HFFc6 (cell line): ENCODE measurements at regions not wholly inside any gene's neighbourhood (a gene's known extent, or its start where the extent isn't known, plus 50 kb on each side); places are given as distances from the start of the nearest gene placed in this dataset.

Experiments used
- DNase-seq: peaks from one replicate; pipeline ENCODE4 v3.0.0-alpha.2; 2018
- H3K27ac Mint-ChIP-seq: 2 replicates; pipeline ENCODE4 v1.8.0; 2020; ENCODE audit warnings: mild to moderate bottlenecking, mixed read lengths
- H3K27me3 Mint-ChIP-seq: 2 replicates; pipeline ENCODE4 v1.8.0; 2021; ENCODE audit warnings: mild to moderate bottlenecking, moderate library complexity, mixed read lengths; ENCODE audit not compliant: insufficient read depth
- H3K36me3 Mint-ChIP-seq: 2 replicates; pipeline ENCODE4 v1.8.0; 2021; ENCODE audit warnings: low read depth, mixed read lengths
- H3K4me1 Mint-ChIP-seq: 2 replicates; pipeline ENCODE4 v1.8.0; 2020; ENCODE audit warnings: low read depth, mixed read lengths
- H3K4me3 Mint-ChIP-seq: 2 replicates; pipeline ENCODE4 v1.8.0; 2020; ENCODE audit warnings: mild to moderate bottlenecking, moderate library complexity, mixed read lengths
- H3K9me3 Mint-ChIP-seq: 2 replicates; pipeline ENCODE4 v1.8.0; 2020; ENCODE audit warnings: mild to moderate bottlenecking, mixed read lengths
- CTCF ChIP-seq: fragments of 200-600 bp; sonication (generic); IDR thresholded peaks from 2 replicates; pipeline ENCODE4 v1.5.0; 2021; ENCODE audit warnings: antibody characterized with exemption, mild to moderate bottlenecking

- Mint-ChIP-seq H3K9me3 (no peaks in the 10 kb centered on the region), H3K36me3 (no peaks in the 10 kb centered on the region), H3K27ac (no peak overlapping the region), H3K4me1 (no peaks in the 10 kb centered on the region), H3K4me3 (no peak overlapping the region), H3K27me3 (no peaks in the 10 kb centered on the region; the same call in 1 of the 2 replicates)
- TF ChIP-seq CTCF = no peak
- no peak for DNase-seq
These were observed 347.2 kb downstream of the PTPRC start for GRCh38 chr1:198986036-198986435.

- Mint-ChIP-seq H3K9me3 (no peaks in the 10 kb centered on the region), H3K4me1 (no peaks in the 10 kb centered on the region), H3K4me3 (no peak overlapping the region), H3K27me3 (no peaks in the 10 kb centered on the region; the same call in 1 of the 2 replicates), H3K36me3 (no peaks in the 10 kb centered on the region), H3K27ac (no peak overlapping the region)
- DNase-seq = no peak
- no peak for TF ChIP-seq CTCF
These were observed 347.6 kb downstream of the PTPRC start for GRCh38 chr1:198986442-198986841.

DNA sequence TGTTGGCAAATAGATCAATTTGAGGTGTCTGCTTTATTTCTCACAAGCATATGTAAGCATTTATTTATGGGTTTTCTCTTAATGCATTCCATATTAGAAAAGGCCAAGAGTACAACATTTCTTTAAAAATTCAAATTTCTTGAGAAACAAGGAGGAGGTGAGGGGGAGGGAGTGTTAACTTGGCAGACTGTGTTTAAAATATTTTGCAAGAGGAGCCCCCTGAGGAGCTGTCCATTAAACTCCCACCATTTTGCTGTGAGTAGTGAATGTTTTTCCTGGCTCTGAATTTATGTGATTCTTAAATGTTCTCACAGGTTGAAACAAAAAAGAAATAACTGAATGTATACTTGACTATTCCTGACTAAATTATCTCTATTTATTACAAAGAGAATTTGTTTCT lies 363.8 kb downstream of the PTPRC start:
- no peak overlapping the region for H3K4me3 Mint-ChIP-seq

GRCh38 chr1:199007423-199007822 lies 368.6 kb downstream of the PTPRC start:
- TF ChIP-seq CTCF = no peak
- H3K27ac Mint-ChIP-seq = no peak overlapping the region

More for the DNA sequence above, 363.8 kb downstream of the PTPRC start:
- Mint-ChIP-seq H3K4me1 (no peaks in the 10 kb centered on the region), H3K27me3 (no peaks in the 10 kb centered on the region), H3K36me3 (no peaks in the 10 kb centered on the region), H3K27ac (no peak overlapping the region), H3K9me3 (no peaks in the 10 kb centered on the region)
- no peak for TF ChIP-seq CTCF
- DNase-seq = no peak

DNA sequence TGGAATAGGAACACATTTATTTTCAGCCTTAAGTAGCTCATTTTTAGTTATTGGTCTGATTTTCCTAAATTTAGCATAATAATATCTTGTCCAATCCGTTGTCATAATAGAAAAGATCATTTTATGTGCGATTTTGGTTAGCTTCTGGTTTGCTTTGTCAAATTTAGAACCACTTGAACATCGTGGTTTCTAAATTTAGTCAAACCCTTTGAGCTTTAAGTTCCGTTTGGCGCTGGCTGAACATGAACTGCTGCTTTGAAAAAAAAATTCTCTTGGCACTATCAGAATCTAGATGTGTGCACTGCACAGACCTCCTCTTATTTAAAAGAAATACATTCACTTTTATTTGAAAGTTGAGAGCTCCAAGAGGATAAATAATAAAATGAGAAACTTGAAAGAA lies 370.6 kb downstream of the PTPRC start:
- no peak for DNase-seq
- H3K27ac Mint-ChIP-seq = no peak overlapping the region

More at GRCh38 chr1:199007423-199007822, 368.6 kb downstream of the PTPRC start:
- Mint-ChIP-seq H3K36me3 (no peaks in the 10 kb centered on the region), H3K4me3 (no peak overlapping the region), H3K9me3 (no peaks in the 10 kb centered on the region), H3K4me1 (peaks cover 8% of the 10 kb centered on the region), H3K27me3 (no peaks in the 10 kb centered on the region)
- no peak for DNase-seq

More for the DNA sequence above, 370.6 kb downstream of the PTPRC start:
- Mint-ChIP-seq H3K4me1 (peaks cover 8% of the 10 kb centered on the region), H3K4me3 (no peak overlapping the region), H3K9me3 (no peaks in the 10 kb centered on the region), H3K36me3 (no peaks in the 10 kb centered on the region), H3K27me3 (no peaks in the 10 kb centered on the region; the same call in 1 of the 2 replicates)
- no peak for TF ChIP-seq CTCF
